ENCODE measurements at regions not wholly inside any gene's neighbourhood (a gene's known extent, or its start where the extent isn't known, plus 50 kb on each side); places are given as distances from the start of the nearest gene placed in this dataset.

GRCh38 chr20:7754102-7754501 is 186.2 kb downstream of the HAO1 start:
- Histone ChIP-seq H3K9me3 (replicated peaks; ENCODE audit: control insufficient read depth, low read depth, low read length) (no peaks in the 10 kb centered on the region), H3K27ac (ENCODE audit: low read length) (no peak overlapping the region), H3K27me3 (ENCODE audit: control insufficient read depth, insufficient read depth, low read length) (no peaks in the 10 kb centered on the region), H3K4me1 (ENCODE audit: control insufficient read depth, insufficient read depth, low read length) (no peaks in the 10 kb centered on the region), H3K4me3 (ENCODE audit: low read length) (no peak overlapping the region), H3K36me3 (ENCODE audit: control insufficient read depth, insufficient read depth, low read length) (no peaks in the 10 kb centered on the region)
- no CpG with 5 or more reads among the region's 1 CpG for WGBS (ENCODE audit: insufficient coverage)
- DNase-seq: no peak

GRCh38 chr20:7758406-7758805 is 181.9 kb downstream of the HAO1 start:
- no peak overlapping the region for H3K4me3 ChIP-seq (ENCODE audit: low read length)
- no peak for DNase-seq
- H3K9me3 ChIP-seq (replicated peaks; ENCODE audit: control insufficient read depth, low read depth, low read length): no peaks in the 10 kb centered on the region
- WGBS (ENCODE audit: insufficient coverage): no CpG with 5 or more reads among the region's 3 CpGs
- no peaks in the 10 kb centered on the region for H3K36me3 ChIP-seq (ENCODE audit: control insufficient read depth, insufficient read depth, low read length)
- no peaks in the 10 kb centered on the region for H3K4me1 ChIP-seq (ENCODE audit: control insufficient read depth, insufficient read depth, low read length)
- H3K27me3 ChIP-seq (ENCODE audit: control insufficient read depth, insufficient read depth, low read length): no peaks in the 10 kb centered on the region
- no peak overlapping the region for H3K27ac ChIP-seq (ENCODE audit: low read length)

- no CpG with 5 or more reads among the region's 1 CpG for WGBS (ENCODE audit: insufficient coverage)
- H3K4me3 ChIP-seq (ENCODE audit: low read length): no peak overlapping the region
- H3K9me3 ChIP-seq (replicated peaks; ENCODE audit: control insufficient read depth, low read depth, low read length): no peaks in the 10 kb centered on the region
- H3K4me1 ChIP-seq (ENCODE audit: control insufficient read depth, insufficient read depth, low read length): no peaks in the 10 kb centered on the region
- H3K27me3 ChIP-seq (ENCODE audit: control insufficient read depth, insufficient read depth, low read length): no peaks in the 10 kb centered on the region
- H3K36me3 ChIP-seq (ENCODE audit: control insufficient read depth, insufficient read depth, low read length): no peaks in the 10 kb centered on the region
- no peak overlapping the region for H3K27ac ChIP-seq (ENCODE audit: low read length)
- DNase-seq: no peak
Observed at GRCh38 chr20:7760247-7761031, 179.8 kb downstream of the HAO1 start.

- H3K36me3 ChIP-seq (ENCODE audit: control insufficient read depth, insufficient read depth, low read length): no peaks in the 10 kb centered on the region
- H3K4me3 ChIP-seq (ENCODE audit: low read length): no peak overlapping the region
- no peak overlapping the region for H3K27ac ChIP-seq (ENCODE audit: low read length)
- no peaks in the 10 kb centered on the region for H3K4me1 ChIP-seq (ENCODE audit: control insufficient read depth, insufficient read depth, low read length)
- no CpG with 5 or more reads among the region's 2 CpGs for WGBS (ENCODE audit: insufficient coverage)
- H3K9me3 ChIP-seq (replicated peaks; ENCODE audit: control insufficient read depth, low read depth, low read length): no peaks in the 10 kb centered on the region
- H3K27me3 ChIP-seq (ENCODE audit: control insufficient read depth, insufficient read depth, low read length): no peaks in the 10 kb centered on the region
- peak; percentile 16 for DNase-seq
Observed at GRCh38 chr20:7765221-7765620, 175.0 kb downstream of the HAO1 start.

- peaks cover 2% of the 10 kb centered on the region for H3K9me3 ChIP-seq (replicated peaks; ENCODE audit: control insufficient read depth, low read depth, low read length)
- WGBS (ENCODE audit: insufficient coverage): no CpG with 5 or more reads among the region's 2 CpGs
- H3K36me3 ChIP-seq (ENCODE audit: control insufficient read depth, insufficient read depth, low read length): no peaks in the 10 kb centered on the region
- H3K27ac ChIP-seq (ENCODE audit: low read length): no peak overlapping the region
- H3K27me3 ChIP-seq (ENCODE audit: control insufficient read depth, insufficient read depth, low read length): no peaks in the 10 kb centered on the region
- no peak overlapping the region for H3K4me3 ChIP-seq (ENCODE audit: low read length)
- no peak for DNase-seq
- no peaks in the 10 kb centered on the region for H3K4me1 ChIP-seq (ENCODE audit: control insufficient read depth, insufficient read depth, low read length)
Observed at GRCh38 chr20:7770046-7770445, 170.2 kb downstream of the HAO1 start.

GRCh38 chr20:7770578-7770977 is 169.7 kb downstream of the HAO1 start:
- WGBS (ENCODE audit: insufficient coverage): no CpG with 5 or more reads among the region's 2 CpGs
- Histone ChIP-seq H3K27ac (ENCODE audit: low read length) (no peak overlapping the region), H3K36me3 (ENCODE audit: control insufficient read depth, insufficient read depth, low read length) (no peaks in the 10 kb centered on the region), H3K9me3 (replicated peaks; ENCODE audit: control insufficient read depth, low read depth, low read length) (peaks cover 2% of the 10 kb centered on the region), H3K4me3 (ENCODE audit: low read length) (no peak overlapping the region), H3K27me3 (ENCODE audit: control insufficient read depth, insufficient read depth, low read length) (no peaks in the 10 kb centered on the region), H3K4me1 (ENCODE audit: control insufficient read depth, insufficient read depth, low read length) (no peaks in the 10 kb centered on the region)
- peak; percentile 58 for DNase-seq

GRCh38 chr20:7772371-7772770 is 167.9 kb downstream of the HAO1 start:
- peaks cover 9% of the 10 kb centered on the region for H3K9me3 ChIP-seq (replicated peaks; ENCODE audit: control insufficient read depth, low read depth, low read length)
- no peaks in the 10 kb centered on the region for H3K36me3 ChIP-seq (ENCODE audit: control insufficient read depth, insufficient read depth, low read length)
- DNase-seq: peak; percentile 56
- H3K4me1 ChIP-seq (ENCODE audit: control insufficient read depth, insufficient read depth, low read length): no peaks in the 10 kb centered on the region
- no peak overlapping the region for H3K27ac ChIP-seq (ENCODE audit: low read length)
- no peak overlapping the region for H3K4me3 ChIP-seq (ENCODE audit: low read length)
- 40% methylated on average over 1 of the region's 2 CpGs for WGBS (ENCODE audit: insufficient coverage)
- no peaks in the 10 kb centered on the region for H3K27me3 ChIP-seq (ENCODE audit: control insufficient read depth, insufficient read depth, low read length)

GRCh38 chr20:7773511-7773910 is 166.7 kb downstream of the HAO1 start:
- Histone ChIP-seq H3K27ac (ENCODE audit: low read length) (no peak overlapping the region), H3K27me3 (ENCODE audit: control insufficient read depth, insufficient read depth, low read length) (no peaks in the 10 kb centered on the region), H3K9me3 (replicated peaks; ENCODE audit: control insufficient read depth, low read depth, low read length) (peaks cover 9% of the 10 kb centered on the region), H3K4me1 (ENCODE audit: control insufficient read depth, insufficient read depth, low read length) (no peaks in the 10 kb centered on the region), H3K36me3 (ENCODE audit: control insufficient read depth, insufficient read depth, low read length) (no peaks in the 10 kb centered on the region), H3K4me3 (ENCODE audit: low read length) (no peak overlapping the region)
- WGBS (ENCODE audit: insufficient coverage): no CpG with 5 or more reads among the region's 2 CpGs
- DNase-seq: no peak

GRCh38 chr20:7775072-7775471 is 165.2 kb downstream of the HAO1 start:
- Histone ChIP-seq H3K36me3 (ENCODE audit: control insufficient read depth, insufficient read depth, low read length) (no peaks in the 10 kb centered on the region), H3K27me3 (ENCODE audit: control insufficient read depth, insufficient read depth, low read length) (no peaks in the 10 kb centered on the region), H3K4me3 (ENCODE audit: low read length) (no peak overlapping the region), H3K4me1 (ENCODE audit: control insufficient read depth, insufficient read depth, low read length) (no peaks in the 10 kb centered on the region), H3K9me3 (replicated peaks; ENCODE audit: control insufficient read depth, low read depth, low read length) (peaks cover 9% of the 10 kb centered on the region), H3K27ac (ENCODE audit: low read length) (no peak overlapping the region)
- peak; percentile 21 for DNase-seq
- WGBS (ENCODE audit: insufficient coverage): no CpG with 5 or more reads among the region's 2 CpGs

- no peaks in the 10 kb centered on the region for H3K27me3 ChIP-seq (ENCODE audit: control insufficient read depth, insufficient read depth, low read length)
- H3K4me3 ChIP-seq (ENCODE audit: low read length): no peak overlapping the region
- peaks cover 9% of the 10 kb centered on the region for H3K9me3 ChIP-seq (replicated peaks; ENCODE audit: control insufficient read depth, low read depth, low read length)
- H3K36me3 ChIP-seq (ENCODE audit: control insufficient read depth, insufficient read depth, low read length): no peaks in the 10 kb centered on the region
- no peak for DNase-seq
- H3K27ac ChIP-seq (ENCODE audit: low read length): no peak overlapping the region
- no CpG with 5 or more reads among the region's 2 CpGs for WGBS (ENCODE audit: insufficient coverage)
- H3K4me1 ChIP-seq (ENCODE audit: control insufficient read depth, insufficient read depth, low read length): no peaks in the 10 kb centered on the region
Observed at GRCh38 chr20:7776148-7776547, 164.1 kb downstream of the HAO1 start.

GRCh38 chr20:7790189-7790588 is 150.1 kb downstream of the HAO1 start:
- 83% methylated on average over 2 of the region's 2 CpGs for WGBS (ENCODE audit: insufficient coverage)

More at GRCh38 chr20:7790189-7790588, 150.1 kb downstream of the HAO1 start:
- H3K9me3 ChIP-seq (replicated peaks; ENCODE audit: control insufficient read depth, low read depth, low read length): no peaks in the 10 kb centered on the region
- no peaks in the 10 kb centered on the region for H3K27me3 ChIP-seq (ENCODE audit: control insufficient read depth, insufficient read depth, low read length)
- no peak for DNase-seq
- H3K4me1 ChIP-seq (ENCODE audit: control insufficient read depth, insufficient read depth, low read length): no peaks in the 10 kb centered on the region
- H3K4me3 ChIP-seq (ENCODE audit: low read length): no peak overlapping the region
- no peaks in the 10 kb centered on the region for H3K36me3 ChIP-seq (ENCODE audit: control insufficient read depth, insufficient read depth, low read length)
- no peak overlapping the region for H3K27ac ChIP-seq (ENCODE audit: low read length)
